ENCODE measurements at regions not wholly inside any gene's neighbourhood (a gene's known extent, or its start where the extent isn't known, plus 50 kb on each side); places are given as distances from the start of the nearest gene placed in this dataset.

GRCh38 chr1:191542444-191542843 lies 615.8 kb upstream of the RGS18 start (continued):
- no peak for TF ChIP-seq FOXP4 (CRISPR knock-in tag; IDR thresholded peaks at IDR 0.05)
- no peak for TF ChIP-seq CREM (CRISPR knock-in tag; IDR thresholded peaks at IDR 0.05)
- TF ChIP-seq JAZF1 (CRISPR knock-in tag; IDR thresholded peaks at IDR 0.05), result no peak
- TF ChIP-seq ZNF219 (CRISPR knock-in tag; IDR thresholded peaks at IDR 0.05; ENCODE audit: borderline replicate concordance), result no peak
- no peak for TF ChIP-seq ATF2 (CRISPR knock-in tag; IDR thresholded peaks at IDR 0.05; ENCODE audit: borderline replicate concordance, low read depth)
- no peak for TF ChIP-seq CBFB (CRISPR knock-in tag; IDR thresholded peaks at IDR 0.05; ENCODE audit: low read depth)
- no peak for TF ChIP-seq E2F1 (CRISPR knock-in tag; IDR thresholded peaks at IDR 0.05)
- no peak for TF ChIP-seq ATF1 (CRISPR knock-in tag; IDR thresholded peaks at IDR 0.05)
- TF ChIP-seq TEAD1 (CRISPR knock-in tag; IDR thresholded peaks at IDR 0.05), result no peak
- no peak for TF ChIP-seq ZNF121 (CRISPR knock-in tag; IDR thresholded peaks at IDR 0.05)
- TF ChIP-seq SMAD4 (CRISPR knock-in tag; IDR thresholded peaks at IDR 0.05), result no peak
- no peak for TF ChIP-seq FOXP1 (CRISPR knock-in tag; IDR thresholded peaks at IDR 0.05; ENCODE audit: borderline replicate concordance)
- TF ChIP-seq JUN (CRISPR knock-in tag; IDR thresholded peaks at IDR 0.05), result no peak
- TF ChIP-seq ZBTB21 (CRISPR knock-in tag; IDR thresholded peaks at IDR 0.05; ENCODE audit: borderline replicate concordance), result no peak
- no peak for TF ChIP-seq E2F4 (CRISPR knock-in tag; IDR thresholded peaks at IDR 0.05; ENCODE audit: borderline replicate concordance, low read depth)

GRCh38 chr1:191546803-191547202 lies 611.5 kb upstream of the RGS18 start:
- POLR2A ChIA-PET, result no interaction called here
- no peak overlapping the region for H3K27ac Mint-ChIP-seq

More at GRCh38 chr1:191546803-191547202, 611.5 kb upstream of the RGS18 start:
- CTCF ChIA-PET, result no interaction called here
- no peak for DNase-seq (ENCODE audit: low spot score)
- Mint-ChIP-seq H3K4me3 (no peak overlapping the region), H3K27me3 (ENCODE audit: low read depth) (no peaks in the 10 kb centered on the region), H3K9me3 (no peaks in the 10 kb centered on the region), H3K4me1 (no peaks in the 10 kb centered on the region), H3K36me3 (no peaks in the 10 kb centered on the region)
- TF ChIP-seq ATF3 (CRISPR knock-in tag; conservative IDR thresholded peaks at IDR 0.05), result no peak
- no peak for TF ChIP-seq ZNF317 (CRISPR knock-in tag; IDR thresholded peaks at IDR 0.05; ENCODE audit: borderline replicate concordance, low read depth)
- no peak for TF ChIP-seq HMGA2 (CRISPR knock-in tag; IDR thresholded peaks at IDR 0.05)
- TF ChIP-seq NFYB (CRISPR knock-in tag; conservative IDR thresholded peaks at IDR 0.05; ENCODE audit: low read depth), result no peak
- no peak for TF ChIP-seq ZNF532 (CRISPR knock-in tag; IDR thresholded peaks at IDR 0.05; ENCODE audit: borderline replicate concordance)
- no peak for ATAC-seq
